Panc1 (cell line): ENCODE measurements at regions not wholly inside any gene's neighbourhood (a gene's known extent, or its start where the extent isn't known, plus 50 kb on each side); places are given as distances from the start of the nearest gene placed in this dataset.

Experiments used
- ATAC-seq: fragments of 200-7000 bp; cut with Tn5 transposase; 2 replicates; pipeline ENCODE4 v1.9.1; 2020; ENCODE audit warnings: mild to moderate bottlenecking, moderate library complexity
- BruUV-seq: library from RNA; stranded (reverse); fragments of 400-500 nt; replicated peaks from 2 replicates; lab custom pipeline; 2021; lab: Mats Ljungman, UMichigan
- CTCF ChIA-PET: fragments of 300-600 bp; sonication (Branson Sonifier 250); formaldehyde crosslinking; loops from one replicate; lab custom pipeline; 2022; ENCODE audit warnings: antibody characterized with exemption; lab: Charles Lee
- POLR2A ChIA-PET: fragments of 300-600 bp; sonication (Branson Sonifier 250); formaldehyde crosslinking; loops from one replicate; lab custom pipeline; 2022; ENCODE audit warnings: antibody characterized with exemption; lab: Charles Lee
- DNase-seq: peaks from one replicate; pipeline ENCODE4 v3.0.0-alpha.2; 2010; ENCODE audit warnings: low read depth, low spot score
- H3K27ac ChIP-seq: 2 replicates; pipeline ENCODE4 v1.5.1; 2011; ENCODE audit warnings: mild to moderate bottlenecking, low read length, inconsistent platforms
- H3K27me3 ChIP-seq: fragments of 200-500 bp; sonication (Bioruptor generic); 2 replicates; pipeline ENCODE4 v1.6.0; 2014; ENCODE audit warnings: low read length, inconsistent platforms; ENCODE audit not compliant: control insufficient read depth, insufficient read depth
- H3K36me3 ChIP-seq: fragments of 200-500 bp; sonication (Bioruptor generic); 2 replicates; pipeline ENCODE4 v1.5.1; 2014; ENCODE audit warnings: inconsistent platforms, mild to moderate bottlenecking, low read length, moderate library complexity; ENCODE audit not compliant: control insufficient read depth, insufficient read depth
- H3K4me1 ChIP-seq: 2 replicates; pipeline ENCODE4 v1.5.1; 2011; ENCODE audit warnings: inconsistent platforms, mild to moderate bottlenecking, low read length, moderate library complexity; ENCODE audit not compliant: control insufficient read depth, insufficient read depth
- H3K4me3 ChIP-seq, 2 experiments: 2 replicates each; pipeline ENCODE4 v1.5.1; 2011 to 2012; ENCODE audit warnings: low read depth in 2 of 2, low read length in 2 of 2, mild to moderate bottlenecking in 2 of 2, inconsistent platforms in 1 of 2, moderate library complexity in 1 of 2
- H3K9me3 ChIP-seq: fragments of 200-500 bp; sonication (Bioruptor generic); 2 replicates; pipeline ENCODE4 v1.5.1; 2014; ENCODE audit warnings: low read depth, mild to moderate bottlenecking, inconsistent platforms, low read length, moderate library complexity; ENCODE audit not compliant: control insufficient read depth, insufficient read depth
- CTCF ChIP-seq: fragments of 450-650 bp; IDR thresholded peaks from 2 replicates; pipeline ENCODE4 v1.5.1; 2017; ENCODE audit warnings: mild to moderate bottlenecking
- POLR2AphosphoS5 ChIP-seq: IDR thresholded peaks from 2 replicates; pipeline ENCODE4 v1.6.1; 2012; ENCODE audit warnings: mild to moderate bottlenecking, low read depth, low read length, moderate library complexity
- REST ChIP-seq, 2 experiments: IDR thresholded peaks; 2 replicates each; pipeline ENCODE4 v1.6.1; 2011 to 2012; ENCODE audit warnings: low read depth in 2 of 2, control low read depth in 1 of 2, low read length in 1 of 2, mild to moderate bottlenecking in 1 of 2, moderate library complexity in 1 of 2; ENCODE audit not compliant: insufficient read depth in 1 of 2
- SIN3A ChIP-seq: IDR thresholded peaks from 2 replicates; pipeline ENCODE4 v1.6.1; 2012; ENCODE audit warnings: low read depth, mild to moderate bottlenecking, low read length, moderate library complexity, borderline replicate concordance; ENCODE audit not compliant: insufficient read depth
- TCF7L2 ChIP-seq: IDR thresholded peaks from 2 replicates; pipeline ENCODE4 v1.6.1; 2011; ENCODE audit warnings: mild to moderate bottlenecking, low read depth, low read length, inconsistent platforms
- in situ Hi-C: cut with HindIII; loops from 2 replicates; pipeline ENCODE4 v1.10.0; 2016; ENCODE audit warnings: low sequenced_read_pairs, low pct_unique_long_range_greater_than_20kb
- intact Hi-C: fragments of 100-400 bp; cut with micrococcal nuclease; formaldehyde crosslinking; loops from one replicate; pipeline ENCODE4 v1.10.0; 2022; ENCODE audit not compliant: unreplicated experiment

GRCh38 chr3:168872826-168873225 is 777.1 kb upstream of the GOLIM4 start:
- TF ChIP-seq TCF7L2: no peak
- TF ChIP-seq POLR2AphosphoS5: no peak
- TF ChIP-seq REST (IDR thresholded peaks at IDR 0.05; ENCODE audit: insufficient read depth in 1 of 2, low read depth in 2 of 2, low read length in 1 of 2): no peak
- no peak for TF ChIP-seq CTCF
- TF ChIP-seq SIN3A: no peak
- no peaks in the 10 kb centered on the region for H3K27me3 ChIP-seq
- DNase-seq (no peak), ATAC-seq (no peak)
- H3K9me3 ChIP-seq: no peaks in the 10 kb centered on the region
- POLR2A ChIA-PET: no interaction called here
- CTCF ChIA-PET: no interaction called here
- intact Hi-C loops: no loop called here
- BruUV-seq: no TSS peak
- in situ Hi-C loops: no loop called here
- H3K27ac ChIP-seq: no peak overlapping the region
- H3K4me1 ChIP-seq: no peaks in the 10 kb centered on the region
- H3K4me3 ChIP-seq: no peak overlapping the region
- no peaks in the 10 kb centered on the region for H3K36me3 ChIP-seq

- Histone ChIP-seq H3K4me1 (no peaks in the 10 kb centered on the region), H3K9me3 (no peaks in the 10 kb centered on the region), H3K4me3 (no peak overlapping the region), H3K27ac (no peak overlapping the region), H3K36me3 (no peaks in the 10 kb centered on the region), H3K27me3 (no peaks in the 10 kb centered on the region)
- no TSS peak for BruUV-seq
- intact Hi-C loops: no loop called here
- ChIA-PET CTCF (no interaction called here), POLR2A (no interaction called here)
- peak; percentile 45; the same call in 1 of the 2 replicates for ATAC-seq
- TF ChIP-seq REST (IDR thresholded peaks at IDR 0.05; ENCODE audit: insufficient read depth in 1 of 2, low read depth in 2 of 2, low read length in 1 of 2) (no peak), POLR2AphosphoS5 (no peak), SIN3A (no peak), TCF7L2 (no peak), CTCF (no peak)
- DNase-seq: no peak
- in situ Hi-C loops: no loop called here
These were observed 775.2 kb upstream of the GOLIM4 start for GRCh38 chr3:168870892-168871291.
